Left renal pelvis (tissue), 4 donors: ENCODE measurements at regions not wholly inside any gene's neighbourhood (a gene's known extent, or its start where the extent isn't known, plus 50 kb on each side); places are given as distances from the start of the nearest gene placed in this dataset.

Experiments used
- DNase-seq, 4 donors: peaks; one replicate each; pipeline ENCODE4 v3.0.0-alpha.2; 2013; ENCODE audit warnings: low read depth in 4 of 4, low spot score in 3 of 4

DNA sequence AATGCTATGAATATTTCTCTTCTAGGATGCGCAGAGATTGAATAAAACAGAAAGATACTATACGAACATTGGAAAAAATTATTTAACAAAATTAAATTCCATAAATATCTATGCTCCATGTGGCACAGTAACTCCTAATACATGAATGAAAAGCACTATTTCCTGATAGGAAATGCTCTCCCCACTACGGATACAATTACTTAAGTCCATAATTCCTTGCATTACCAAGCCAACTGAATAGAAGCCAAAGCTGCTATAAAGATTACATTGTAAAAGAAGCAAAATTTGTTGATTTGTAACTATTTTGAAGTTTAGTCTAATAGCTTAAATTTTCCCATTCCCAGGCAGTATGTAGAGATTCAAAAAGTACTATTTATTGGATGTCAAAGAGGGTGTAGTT, 61.8 kb upstream of the SNX2 start:
- no peak for DNase-seq

DNA sequence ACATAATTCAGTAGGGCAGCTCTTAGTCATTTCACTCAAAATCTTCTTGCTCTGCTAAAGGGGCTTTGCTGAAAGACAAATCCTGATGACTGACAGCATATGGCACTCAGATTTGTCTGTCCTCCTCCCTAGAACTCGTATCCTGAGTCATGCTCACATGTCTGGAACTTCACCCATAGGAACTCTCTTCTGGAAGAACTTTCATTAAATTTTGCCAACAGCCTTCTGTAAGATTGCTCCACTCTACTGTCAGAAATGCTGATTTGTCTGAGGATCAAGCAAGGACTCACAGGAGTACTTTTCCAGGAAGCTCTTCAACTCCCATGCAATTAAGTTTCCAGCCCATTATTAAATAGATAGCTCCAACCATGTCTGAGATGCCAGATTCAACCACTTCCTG, 59.8 kb upstream of the SNX2 start:
- no peak for DNase-seq

DNA sequence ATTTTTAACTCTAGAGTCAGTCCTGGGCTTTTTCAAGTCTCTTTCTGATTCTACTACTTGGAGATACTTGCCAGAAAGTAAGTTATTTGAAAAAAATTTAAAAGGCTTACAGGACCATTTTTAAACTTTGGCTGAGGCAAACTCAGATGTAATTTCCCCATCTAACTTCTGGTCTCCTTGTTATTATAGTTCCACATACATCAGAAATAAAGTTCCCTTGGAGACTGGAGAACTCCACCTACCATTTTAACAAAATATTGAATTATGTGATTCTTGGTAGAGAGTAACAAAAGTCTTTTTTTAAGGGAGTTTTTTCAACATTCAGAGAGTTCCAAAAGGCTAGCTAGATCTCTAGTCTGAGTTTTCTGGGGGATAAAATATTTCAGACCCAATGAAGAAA, 56.3 kb upstream of the SNX2 start:
- no peak for DNase-seq

DNA sequence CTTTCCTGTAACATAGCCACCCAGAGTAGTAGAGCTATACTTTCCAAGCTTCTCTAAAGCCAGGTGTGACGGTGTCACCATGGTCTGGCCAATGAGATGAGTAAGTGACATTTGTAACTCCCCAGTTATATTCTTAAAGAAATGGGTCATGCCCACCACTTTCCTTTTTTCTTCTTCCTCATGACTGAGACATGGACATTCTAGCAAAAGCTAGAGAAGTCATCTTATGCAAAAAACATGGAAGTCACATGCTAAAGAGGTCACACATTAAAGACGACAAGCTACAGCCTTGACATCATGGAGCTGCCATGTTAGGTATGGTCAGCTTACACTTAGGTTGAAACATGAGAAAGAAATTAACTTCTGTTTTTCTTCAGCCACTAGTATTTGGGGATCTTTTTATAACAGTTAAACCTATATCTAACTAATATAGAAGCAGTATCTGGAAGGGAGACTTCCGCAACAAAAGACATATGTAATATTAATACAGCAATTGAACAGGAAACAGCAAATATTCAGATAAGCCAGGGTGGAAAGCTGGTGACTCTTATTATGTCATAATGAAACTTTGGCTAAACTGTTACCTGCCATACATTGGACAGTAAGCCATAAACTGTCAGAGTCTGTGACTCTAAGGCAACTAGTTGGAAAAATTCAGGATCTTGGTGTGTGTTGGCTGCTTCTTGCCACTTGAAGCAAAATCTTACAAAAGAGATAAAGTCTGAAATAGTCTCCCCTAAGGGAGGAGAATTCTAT, 54.7 kb upstream of the SNX2 start:
- DNase-seq, result no peak

DNA sequence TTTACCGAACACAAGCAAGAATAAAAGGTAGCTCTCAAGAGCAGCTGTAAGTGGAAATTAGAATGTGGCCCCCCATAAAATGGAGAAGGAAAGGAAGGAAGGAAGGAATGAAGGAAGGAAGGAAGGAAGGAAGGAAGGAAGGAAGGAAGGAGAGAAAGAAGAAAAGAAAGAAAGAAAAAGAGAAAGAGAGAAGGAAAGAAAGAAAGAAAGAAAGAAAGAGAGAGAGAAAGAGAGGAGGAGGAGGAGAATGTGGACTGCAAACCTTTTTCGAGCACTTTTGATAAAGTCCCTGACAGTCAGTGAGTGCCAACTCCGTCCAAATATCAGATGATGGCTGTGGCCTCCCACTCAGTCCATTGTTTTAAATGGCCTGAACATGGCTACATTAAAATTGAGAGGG, 53.8 kb upstream of the SNX2 start:
- DNase-seq, result no peak

DNA sequence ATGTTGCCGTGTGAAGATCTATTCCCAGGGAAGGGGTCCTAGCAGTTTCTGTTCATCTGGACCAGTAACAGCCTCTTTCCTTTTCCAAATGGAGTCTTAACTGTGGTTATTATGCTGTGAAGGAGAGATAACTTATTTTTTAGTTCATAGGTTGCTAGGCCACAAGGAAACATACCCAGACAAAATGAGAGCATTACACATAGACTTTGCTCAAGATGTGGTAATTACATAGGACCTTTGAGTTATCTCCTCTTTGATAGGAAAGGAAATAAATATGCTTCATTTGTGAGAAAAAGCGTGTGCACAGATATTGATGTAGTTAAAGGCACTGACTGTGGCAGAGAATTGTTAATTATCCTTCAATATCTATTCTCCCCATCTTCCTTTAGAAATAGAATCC, 52.5 kb upstream of the SNX2 start:
- DNase-seq, result no peak

DNA sequence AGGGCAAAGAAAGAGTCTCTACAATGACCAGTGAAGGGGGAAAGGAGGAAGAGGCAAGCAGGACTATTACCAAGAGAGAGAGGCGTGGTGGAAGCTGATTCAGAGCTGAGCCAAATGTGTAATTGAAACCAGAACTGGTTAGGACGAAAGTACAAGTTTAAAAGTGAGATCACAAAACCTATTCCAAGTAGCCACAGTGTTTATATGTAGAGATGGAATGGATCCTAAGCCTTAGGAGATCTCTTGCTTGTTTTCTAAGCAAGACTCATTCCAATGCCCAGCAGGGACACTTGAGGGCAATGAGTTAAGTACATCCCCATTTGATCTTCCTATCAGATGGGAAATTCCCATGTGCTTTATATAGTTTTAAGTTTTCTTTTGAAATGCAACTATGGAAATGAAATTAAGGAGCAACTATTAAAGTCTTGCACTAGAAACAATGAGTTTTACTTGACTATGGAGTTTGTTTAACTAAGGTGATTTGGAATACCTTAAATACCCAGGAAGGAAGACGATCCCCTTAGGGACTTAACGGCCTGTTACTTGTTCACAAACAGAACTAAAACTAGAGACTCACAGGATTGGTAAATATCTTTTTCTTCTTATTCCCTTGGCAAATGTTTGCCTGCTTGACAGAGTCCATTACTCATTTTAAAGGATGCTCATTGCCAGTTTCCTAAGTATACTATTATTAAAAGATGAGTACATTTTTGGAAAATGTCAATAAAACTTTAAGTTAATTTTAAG, 51.1 kb upstream of the SNX2 start:
- DNase-seq, result no peak
